Duodenal mucosa (tissue), 2 donors: ENCODE measurements at regions not wholly inside any gene's neighbourhood (a gene's known extent, or its start where the extent isn't known, plus 50 kb on each side); places are given as distances from the start of the nearest gene placed in this dataset.

Experiments used
- H3K27ac ChIP-seq: one replicate; pipeline ENCODE4 v1.7.0; 2013; ENCODE audit warnings: low read depth, low read length
- H3K27me3 ChIP-seq, 2 donors: one replicate each; pipeline ENCODE4 v1.7.0; 2013; ENCODE audit warnings: low read length in 2 of 2, control low read depth in 1 of 2; ENCODE audit not compliant: insufficient read depth in 2 of 2, control insufficient read depth in 1 of 2
- H3K36me3 ChIP-seq, 2 donors: one replicate each; pipeline ENCODE4 v1.7.0; 2013; ENCODE audit warnings: low read length in 2 of 2, control low read depth in 1 of 2; ENCODE audit not compliant: insufficient read depth in 2 of 2, control insufficient read depth in 1 of 2
- H3K4me1 ChIP-seq, 2 donors: one replicate each; pipeline ENCODE4 v1.7.0; 2013; ENCODE audit warnings: low read length in 2 of 2, control low read depth in 1 of 2; ENCODE audit not compliant: insufficient read depth in 2 of 2, control insufficient read depth in 1 of 2
- H3K4me3 ChIP-seq, 2 donors: one replicate each; pipeline ENCODE4 v1.7.0; 2013; ENCODE audit warnings: low read length in 2 of 2, low read depth in 1 of 2
- H3K9ac ChIP-seq, 2 donors: one replicate each; pipeline ENCODE4 v1.7.0; 2013; ENCODE audit warnings: low read length in 2 of 2, low read depth in 1 of 2
- H3K9me3 ChIP-seq, 2 donors: one replicate each; pipeline ENCODE4 v1.7.0; 2013; ENCODE audit warnings: low read length in 2 of 2, control low read depth in 1 of 2; ENCODE audit not compliant: control insufficient read depth in 1 of 2

- Histone ChIP-seq H3K36me3 (no peaks in the 10 kb centered on the region), H3K27me3 (no peaks in the 10 kb centered on the region), H3K9me3 (no peaks in the 10 kb centered on the region), H3K9ac (no peak overlapping the region), H3K27ac (no peak overlapping the region), H3K4me3 (no peak overlapping the region), H3K4me1 (no peaks in the 10 kb centered on the region)
These were observed 333.3 kb upstream of the GRIA1 start for GRCh38 chr5:153157156-153157555.

- no peak overlapping the region for H3K27ac ChIP-seq
- no peaks in the 10 kb centered on the region for H3K36me3 ChIP-seq
- no peak overlapping the region for H3K4me3 ChIP-seq
- H3K9me3 ChIP-seq = no peaks in the 10 kb centered on the region
- no peak overlapping the region for H3K9ac ChIP-seq
- no peaks in the 10 kb centered on the region for H3K27me3 ChIP-seq
- no peaks in the 10 kb centered on the region for H3K4me1 ChIP-seq
These were observed 331.9 kb upstream of the GRIA1 start for GRCh38 chr5:153158608-153159007.

- H3K27ac ChIP-seq = no peak overlapping the region
- no peaks in the 10 kb centered on the region for H3K27me3 ChIP-seq
- no peak overlapping the region for H3K4me3 ChIP-seq
- no peaks in the 10 kb centered on the region for H3K4me1 ChIP-seq
- no peaks in the 10 kb centered on the region for H3K9me3 ChIP-seq
- no peaks in the 10 kb centered on the region for H3K36me3 ChIP-seq
- no peak overlapping the region for H3K9ac ChIP-seq
These were observed 330.9 kb upstream of the GRIA1 start for GRCh38 chr5:153159616-153160015.

- Histone ChIP-seq H3K9me3 (peaks cover 2 to 5% of the 10 kb centered on the region in 2 donors), H3K27ac (no peak overlapping the region), H3K9ac (no peak overlapping the region), H3K27me3 (no peaks in the 10 kb centered on the region), H3K4me3 (no peak overlapping the region), H3K4me1 (no peaks in the 10 kb centered on the region), H3K36me3 (no peaks in the 10 kb centered on the region)
These were observed 322.2 kb upstream of the GRIA1 start for GRCh38 chr5:153168241-153168640.

- no peaks in the 10 kb centered on the region for H3K27me3 ChIP-seq
- no peak overlapping the region for H3K4me3 ChIP-seq
- H3K4me1 ChIP-seq = no peaks in the 10 kb centered on the region
- H3K27ac ChIP-seq = no peak overlapping the region
- H3K9ac ChIP-seq = no peak overlapping the region
- H3K9me3 ChIP-seq = no peaks in the 10 kb centered on the region
- H3K36me3 ChIP-seq = no peaks in the 10 kb centered on the region
These were observed 303.0 kb upstream of the GRIA1 start for GRCh38 chr5:153187503-153187902.

- peaks cover 0 to 8% of the 10 kb centered on the region in 2 donors for H3K9me3 ChIP-seq
- H3K4me3 ChIP-seq = no peak overlapping the region
- H3K27ac ChIP-seq = no peak overlapping the region
- H3K4me1 ChIP-seq = no peaks in the 10 kb centered on the region
- no peaks in the 10 kb centered on the region for H3K27me3 ChIP-seq
- no peaks in the 10 kb centered on the region for H3K36me3 ChIP-seq
- H3K9ac ChIP-seq = no peak overlapping the region
These were observed 284.1 kb upstream of the GRIA1 start for GRCh38 chr5:153206361-153206760.

GRCh38 chr5:153209016-153209415 is 281.5 kb upstream of the GRIA1 start:
- Histone ChIP-seq H3K9me3 (peaks cover 0 to 7% of the 10 kb centered on the region in 2 donors), H3K36me3 (no peaks in the 10 kb centered on the region), H3K27ac (no peak overlapping the region)

GRCh38 chr5:153209687-153210086 is 280.8 kb upstream of the GRIA1 start:
- H3K27ac ChIP-seq = no peak overlapping the region
- no peaks in the 10 kb centered on the region for H3K36me3 ChIP-seq
- no peaks in the 10 kb centered on the region for H3K27me3 ChIP-seq
- H3K9ac ChIP-seq = no peak overlapping the region
- peaks cover 0 to 4% of the 10 kb centered on the region in 2 donors for H3K9me3 ChIP-seq
- H3K4me1 ChIP-seq = no peaks in the 10 kb centered on the region
- no peak overlapping the region for H3K4me3 ChIP-seq

More at GRCh38 chr5:153209016-153209415, 281.5 kb upstream of the GRIA1 start:
- no peaks in the 10 kb centered on the region for H3K4me1 ChIP-seq
- H3K9ac ChIP-seq = no peak overlapping the region
- H3K4me3 ChIP-seq = no peak overlapping the region
- no peaks in the 10 kb centered on the region for H3K27me3 ChIP-seq

- Histone ChIP-seq H3K27me3 (no peaks in the 10 kb centered on the region), H3K36me3 (no peaks in the 10 kb centered on the region), H3K9ac (no peak overlapping the region), H3K4me3 (no peak overlapping the region), H3K4me1 (no peaks in the 10 kb centered on the region), H3K9me3 (peaks cover 2 to 4% of the 10 kb centered on the region in 2 donors), H3K27ac (no peak overlapping the region)
These were observed 279.4 kb upstream of the GRIA1 start for GRCh38 chr5:153211076-153211475.

- H3K9ac ChIP-seq = no peak overlapping the region
- peaks cover 2 to 4% of the 10 kb centered on the region in 2 donors for H3K9me3 ChIP-seq
- H3K4me1 ChIP-seq = no peaks in the 10 kb centered on the region
- no peak overlapping the region for H3K27ac ChIP-seq
- no peaks in the 10 kb centered on the region for H3K27me3 ChIP-seq
- no peak overlapping the region for H3K4me3 ChIP-seq
- H3K36me3 ChIP-seq = no peaks in the 10 kb centered on the region
These were observed 278.0 kb upstream of the GRIA1 start for GRCh38 chr5:153212471-153212870.

GRCh38 chr5:153222936-153223335 is 267.5 kb upstream of the GRIA1 start:
- Histone ChIP-seq H3K36me3 (no peaks in the 10 kb centered on the region), H3K9me3 (peaks cover 5 to 9% of the 10 kb centered on the region in 2 donors), H3K4me3 (no peak overlapping the region), H3K27ac (no peak overlapping the region), H3K27me3 (no peaks in the 10 kb centered on the region), H3K4me1 (no peaks in the 10 kb centered on the region), H3K9ac (no peak overlapping the region)
